ENCODE measurements at regions not wholly inside any gene's neighbourhood (a gene's known extent, or its start where the extent isn't known, plus 50 kb on each side); places are given as distances from the start of the nearest gene placed in this dataset.
"Not testable (repeated sequence)": the region's sequence is repeated elsewhere in the genome, so short reads cannot be mapped to it uniquely, and the experiment has no call there.

DNA sequence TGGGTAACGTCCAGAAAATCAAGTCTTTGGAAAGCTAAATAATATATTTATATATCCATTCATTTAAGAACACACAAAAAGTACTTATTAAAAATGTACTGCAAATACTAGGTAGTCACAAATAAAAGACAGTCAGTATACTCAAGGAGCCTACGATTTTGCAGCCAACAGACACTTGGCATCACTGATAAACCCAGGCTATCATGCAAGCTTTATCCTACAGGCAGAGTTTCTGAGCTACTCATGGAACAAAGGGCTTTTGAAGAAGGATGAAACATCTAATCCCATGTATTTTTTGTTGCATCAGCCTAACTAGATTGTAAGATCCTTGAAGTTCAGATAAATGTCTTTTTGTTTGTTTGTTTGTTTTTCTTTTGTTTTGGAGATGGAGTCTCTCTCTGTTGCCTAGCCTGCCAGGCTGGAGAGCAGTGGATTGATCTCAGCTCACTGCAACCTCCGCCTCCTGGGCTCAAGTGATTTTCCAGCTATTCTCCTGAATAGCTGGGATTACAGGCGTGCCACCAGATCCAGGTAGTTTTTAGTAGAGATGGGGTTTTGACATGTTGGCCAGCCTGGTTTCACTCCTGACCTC is 319.4 kb upstream of the MDFIC2 start:
- H3K27me3 ChIP-seq (ENCODE audit: low read length), result no peaks in the 10 kb centered on the region
- H3K9me2 ChIP-seq (replicated peaks; ENCODE audit: insufficient read depth, low read length), result no peaks in the 10 kb centered on the region
- no peak overlapping the region for H2AFZ ChIP-seq (ENCODE audit: low read length)
- H3K9ac ChIP-seq (ENCODE audit: low read length), result no peak overlapping the region
- no peak overlapping the region for H3K27ac ChIP-seq (ENCODE audit: low read length)
- no peak overlapping the region for H3K4me3 ChIP-seq (ENCODE audit: low read length)
- H3K36me3 ChIP-seq (ENCODE audit: insufficient read depth, low read length), result no peaks in the 10 kb centered on the region
- H4K20me1 ChIP-seq (ENCODE audit: insufficient read depth, low read depth, low read length), result no peaks in the 10 kb centered on the region
- no peaks in the 10 kb centered on the region for H3K79me2 ChIP-seq (ENCODE audit: low read length)
- no peak for DNase-seq
- no peaks in the 10 kb centered on the region for H3K4me1 ChIP-seq (ENCODE audit: low read length)
- H3K9me3 ChIP-seq (ENCODE audit: low read length), result no peaks in the 10 kb centered on the region
- no peak overlapping the region for H3K4me2 ChIP-seq (ENCODE audit: low read depth, low read length, poor library complexity, severe bottlenecking)

DNA sequence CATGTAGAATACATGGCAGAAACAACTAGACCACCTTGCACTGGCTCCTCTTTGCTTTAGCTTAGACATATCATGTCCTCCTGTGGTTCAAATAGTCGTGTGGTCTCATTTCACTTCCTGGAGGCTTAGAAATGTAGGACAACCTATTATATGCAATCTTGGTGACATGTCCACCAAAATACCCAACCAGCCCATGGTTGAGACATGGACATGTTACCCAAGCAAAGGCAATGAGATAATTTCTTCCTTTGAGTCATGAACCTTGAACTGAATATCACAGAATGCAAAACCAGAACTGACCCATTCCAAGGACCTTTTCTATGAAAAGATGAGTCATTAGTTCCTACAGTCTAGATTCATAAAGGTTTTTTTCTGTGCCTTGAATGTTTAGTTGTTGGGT is 309.0 kb upstream of the MDFIC2 start:
- Histone ChIP-seq H3K27me3 (ENCODE audit: low read length) (no peaks in the 10 kb centered on the region), H3K4me3 (ENCODE audit: low read length) (no peak overlapping the region), H3K79me2 (ENCODE audit: low read length) (no peaks in the 10 kb centered on the region), H3K4me1 (ENCODE audit: low read length) (peaks cover 24% of the 10 kb centered on the region), H3K36me3 (ENCODE audit: insufficient read depth, low read length) (no peaks in the 10 kb centered on the region), H3K9me2 (replicated peaks; ENCODE audit: insufficient read depth, low read length) (no peaks in the 10 kb centered on the region), H2AFZ (ENCODE audit: low read length) (no peak overlapping the region), H3K4me2 (ENCODE audit: low read depth, low read length, poor library complexity, severe bottlenecking) (no peak overlapping the region), H3K9me3 (ENCODE audit: low read length) (no peaks in the 10 kb centered on the region), H4K20me1 (ENCODE audit: insufficient read depth, low read depth, low read length) (no peaks in the 10 kb centered on the region), H3K27ac (ENCODE audit: low read length) (no peak overlapping the region), H3K9ac (ENCODE audit: low read length) (no peak overlapping the region)
- DNase-seq, result no peak

DNA sequence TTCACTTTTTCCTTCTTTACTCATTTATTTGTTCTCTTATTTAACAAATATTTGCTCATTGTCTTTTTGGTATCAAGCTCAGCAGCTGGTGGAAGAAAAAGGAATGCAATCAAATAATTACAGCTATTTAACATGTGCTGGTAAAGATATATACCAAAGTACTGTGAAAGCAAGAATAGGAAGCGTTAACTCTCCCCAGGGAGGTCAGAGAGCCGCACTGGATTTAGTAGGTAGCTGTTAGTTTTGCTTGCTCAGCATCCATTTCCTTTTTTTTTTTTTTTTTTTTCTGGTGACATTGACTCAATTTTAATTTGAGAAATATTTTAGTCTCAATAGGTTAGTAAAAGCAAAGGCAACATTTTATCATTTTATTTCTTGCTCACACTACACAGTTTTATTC is 308.5 kb upstream of the MDFIC2 start:
- Histone ChIP-seq H3K27ac (ENCODE audit: low read length) (no peak overlapping the region), H3K27me3 (ENCODE audit: low read length) (no peaks in the 10 kb centered on the region), H3K9ac (ENCODE audit: low read length) (no peak overlapping the region), H3K4me2 (ENCODE audit: low read depth, low read length, poor library complexity, severe bottlenecking) (peak overlapping the region; percentile 46), H3K9me2 (replicated peaks; ENCODE audit: insufficient read depth, low read length) (no peaks in the 10 kb centered on the region), H3K79me2 (ENCODE audit: low read length) (no peaks in the 10 kb centered on the region), H3K4me1 (ENCODE audit: low read length) (peaks cover 24% of the 10 kb centered on the region), H3K4me3 (ENCODE audit: low read length) (peak overlapping the region; percentile 30; the same call in 1 of the 2 replicates), H3K9me3 (ENCODE audit: low read length) (no peaks in the 10 kb centered on the region), H4K20me1 (ENCODE audit: insufficient read depth, low read depth, low read length) (no peaks in the 10 kb centered on the region), H2AFZ (ENCODE audit: low read length) (no peak overlapping the region), H3K36me3 (ENCODE audit: insufficient read depth, low read length) (no peaks in the 10 kb centered on the region)
- DNase-seq, result peak; percentile 59

DNA sequence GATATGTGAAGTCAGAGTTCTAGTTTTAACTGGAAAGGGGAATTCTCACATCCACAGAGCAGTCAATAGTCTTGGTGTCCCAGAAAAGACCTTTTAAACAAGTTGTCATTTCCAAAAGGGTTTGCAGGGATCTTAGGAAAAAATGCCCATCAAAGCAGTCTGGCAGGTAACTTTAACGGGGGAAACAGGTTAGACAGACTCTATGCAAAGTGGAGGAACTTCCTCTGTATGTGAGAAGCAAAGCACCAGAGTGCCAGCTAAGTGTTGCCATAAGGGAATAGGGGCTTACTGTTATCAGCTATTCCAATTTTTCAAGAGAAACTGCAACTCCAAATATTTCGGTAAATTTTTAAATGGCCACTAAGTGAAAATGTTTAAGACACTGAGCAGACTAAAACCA is 307.9 kb upstream of the MDFIC2 start:
- peak overlapping the region; percentile 30; the same call in 1 of the 2 replicates for H3K4me3 ChIP-seq (ENCODE audit: low read length)
- no peaks in the 10 kb centered on the region for H3K79me2 ChIP-seq (ENCODE audit: low read length)
- H3K9me2 ChIP-seq (replicated peaks; ENCODE audit: insufficient read depth, low read length), result no peaks in the 10 kb centered on the region
- DNase-seq, result no peak
- no peaks in the 10 kb centered on the region for H3K9me3 ChIP-seq (ENCODE audit: low read length)
- no peaks in the 10 kb centered on the region for H3K36me3 ChIP-seq (ENCODE audit: insufficient read depth, low read length)
- no peak overlapping the region for H2AFZ ChIP-seq (ENCODE audit: low read length)
- no peak overlapping the region for H3K9ac ChIP-seq (ENCODE audit: low read length)
- peak overlapping the region; percentile 46 for H3K4me2 ChIP-seq (ENCODE audit: low read depth, low read length, poor library complexity, severe bottlenecking)
- peaks cover 24% of the 10 kb centered on the region for H3K4me1 ChIP-seq (ENCODE audit: low read length)
- H4K20me1 ChIP-seq (ENCODE audit: insufficient read depth, low read depth, low read length), result no peaks in the 10 kb centered on the region
- no peaks in the 10 kb centered on the region for H3K27me3 ChIP-seq (ENCODE audit: low read length)
- H3K27ac ChIP-seq (ENCODE audit: low read length), result no peak overlapping the region

DNA sequence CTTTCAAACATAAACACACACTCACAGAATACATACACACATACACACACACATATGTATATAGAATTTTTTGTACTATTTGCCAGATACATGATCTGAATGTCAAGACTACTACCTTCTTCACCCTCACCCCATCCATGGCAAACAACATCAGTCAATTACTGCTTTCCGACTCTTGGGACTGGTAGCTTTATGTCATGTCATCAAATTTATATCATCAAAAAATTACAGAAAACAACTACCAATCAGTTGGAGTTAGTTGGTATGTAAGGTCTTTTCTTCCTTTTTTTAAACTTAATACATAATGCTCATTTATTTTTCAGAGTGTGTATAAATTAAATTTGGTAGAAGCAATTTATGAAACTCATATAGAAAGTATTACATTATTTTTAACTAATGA is 305.7 kb upstream of the MDFIC2 start:
- no peaks in the 10 kb centered on the region for H3K27me3 ChIP-seq (ENCODE audit: low read length)
- H4K20me1 ChIP-seq (ENCODE audit: insufficient read depth, low read depth, low read length), result no peaks in the 10 kb centered on the region
- H3K9ac ChIP-seq (ENCODE audit: low read length), result no peak overlapping the region
- no peaks in the 10 kb centered on the region for H3K9me3 ChIP-seq (ENCODE audit: low read length)
- no peaks in the 10 kb centered on the region for H3K36me3 ChIP-seq (ENCODE audit: insufficient read depth, low read length)
- peaks cover 24% of the 10 kb centered on the region for H3K4me1 ChIP-seq (ENCODE audit: low read length)
- H3K9me2 ChIP-seq (replicated peaks; ENCODE audit: insufficient read depth, low read length), result no peaks in the 10 kb centered on the region
- no peaks in the 10 kb centered on the region for H3K79me2 ChIP-seq (ENCODE audit: low read length)
- no peak overlapping the region for H3K4me3 ChIP-seq (ENCODE audit: low read length)
- no peak overlapping the region for H3K4me2 ChIP-seq (ENCODE audit: low read depth, low read length, poor library complexity, severe bottlenecking)
- H2AFZ ChIP-seq (ENCODE audit: low read length), result no peak overlapping the region
- H3K27ac ChIP-seq (ENCODE audit: low read length), result no peak overlapping the region
- no peak for DNase-seq

DNA sequence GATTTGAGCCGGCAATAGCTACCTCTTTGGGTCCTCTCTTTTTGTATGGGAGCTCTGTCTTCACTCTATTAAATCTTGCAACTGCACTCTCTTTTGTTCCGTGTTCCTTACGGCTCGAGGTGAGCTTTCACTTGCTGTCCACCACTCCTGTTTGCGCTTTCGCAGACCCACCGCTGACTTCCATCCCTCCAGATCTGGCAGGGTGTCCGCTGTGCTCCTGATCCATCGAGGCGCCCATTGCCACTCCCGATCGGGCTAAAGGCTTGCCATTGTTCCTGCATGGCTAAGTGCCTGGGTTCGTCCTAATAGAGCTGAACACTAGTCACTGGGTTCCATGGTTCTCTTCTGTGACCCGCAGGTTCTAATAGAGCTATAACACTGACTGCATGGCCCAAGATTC is 304.9 kb upstream of the MDFIC2 start:
- H3K9ac ChIP-seq (ENCODE audit: low read length), result not testable (repeated sequence)

DNA sequence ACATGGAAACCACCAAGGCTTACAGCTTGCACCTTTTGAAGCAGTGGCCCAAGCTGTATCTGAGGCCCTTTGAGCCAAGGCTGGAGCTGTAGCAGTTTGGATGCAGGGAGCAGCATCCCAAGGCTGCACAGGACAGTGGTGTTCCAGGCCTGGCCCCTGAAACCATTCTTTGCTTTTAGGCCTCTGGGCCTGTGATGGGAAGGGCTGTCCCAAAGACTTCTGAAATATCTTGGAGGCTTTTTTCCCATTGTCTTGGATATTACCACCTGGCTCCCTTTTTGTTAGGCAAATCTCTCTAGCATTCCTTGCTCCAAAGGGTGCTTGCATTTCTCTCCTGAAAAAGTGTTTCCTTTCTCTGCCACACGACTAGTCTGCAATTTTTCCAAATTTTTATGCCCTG is 302.8 kb upstream of the MDFIC2 start:
- H3K9me3 ChIP-seq (ENCODE audit: low read length), result no peaks in the 10 kb centered on the region
- no peaks in the 10 kb centered on the region for H3K27me3 ChIP-seq (ENCODE audit: low read length)
- no peak overlapping the region for H3K4me2 ChIP-seq (ENCODE audit: low read depth, low read length, poor library complexity, severe bottlenecking)
- peaks cover 11% of the 10 kb centered on the region for H3K4me1 ChIP-seq (ENCODE audit: low read length)
- H3K9me2 ChIP-seq (replicated peaks; ENCODE audit: insufficient read depth, low read length), result no peaks in the 10 kb centered on the region
- H3K79me2 ChIP-seq (ENCODE audit: low read length), result no peaks in the 10 kb centered on the region
- H4K20me1 ChIP-seq (ENCODE audit: insufficient read depth, low read depth, low read length), result no peaks in the 10 kb centered on the region
- H3K36me3 ChIP-seq (ENCODE audit: insufficient read depth, low read length), result no peaks in the 10 kb centered on the region
- no peak overlapping the region for H2AFZ ChIP-seq (ENCODE audit: low read length)
- no peak overlapping the region for H3K4me3 ChIP-seq (ENCODE audit: low read length)
- DNase-seq, result no peak
- no peak overlapping the region for H3K9ac ChIP-seq (ENCODE audit: low read length)
- H3K27ac ChIP-seq (ENCODE audit: low read length), result no peak overlapping the region

More for the DNA sequence above, 304.9 kb upstream of the MDFIC2 start:
- not testable (repeated sequence) for H3K36me3 ChIP-seq (ENCODE audit: insufficient read depth, low read length); H3K9me2 ChIP-seq (replicated peaks; ENCODE audit: insufficient read depth, low read length); H3K4me2 ChIP-seq (ENCODE audit: low read depth, low read length, poor library complexity, severe bottlenecking); H3K9me3 ChIP-seq (ENCODE audit: low read length); H4K20me1 ChIP-seq (ENCODE audit: insufficient read depth, low read depth, low read length); H3K27ac ChIP-seq (ENCODE audit: low read length); H3K4me3 ChIP-seq (ENCODE audit: low read length); DNase-seq; H2AFZ ChIP-seq (ENCODE audit: low read length); H3K27me3 ChIP-seq (ENCODE audit: low read length); H3K79me2 ChIP-seq (ENCODE audit: low read length)
- peaks cover 24% of the 10 kb centered on the region for H3K4me1 ChIP-seq (ENCODE audit: low read length)

DNA sequence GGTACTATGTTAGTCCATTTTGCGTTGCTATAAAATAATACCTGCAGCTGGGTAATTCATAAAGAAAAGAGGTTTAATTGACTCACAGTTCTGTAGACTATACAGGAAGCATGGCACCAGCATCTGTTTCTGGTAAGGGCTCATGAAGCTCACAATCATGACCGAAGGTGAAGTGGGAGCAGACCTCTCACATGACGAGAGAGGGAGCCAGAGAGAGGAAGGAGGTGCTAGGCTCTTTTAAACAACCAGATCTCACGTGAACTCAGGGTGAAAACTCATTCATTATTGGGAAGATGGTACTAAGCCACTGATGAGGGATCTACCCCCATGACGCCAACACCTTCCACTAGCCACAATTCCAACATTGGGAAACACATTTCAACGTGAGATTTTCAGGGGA is 301.7 kb upstream of the MDFIC2 start:
- peak; percentile 53 for DNase-seq
- Histone ChIP-seq H3K4me2 (ENCODE audit: low read depth, low read length, poor library complexity, severe bottlenecking) (no peak overlapping the region), H3K4me1 (ENCODE audit: low read length) (no peaks in the 10 kb centered on the region), H3K9me2 (replicated peaks; ENCODE audit: insufficient read depth, low read length) (no peaks in the 10 kb centered on the region), H3K36me3 (ENCODE audit: insufficient read depth, low read length) (no peaks in the 10 kb centered on the region), H3K27ac (ENCODE audit: low read length) (no peak overlapping the region), H3K27me3 (ENCODE audit: low read length) (no peaks in the 10 kb centered on the region), H4K20me1 (ENCODE audit: insufficient read depth, low read depth, low read length) (no peaks in the 10 kb centered on the region), H2AFZ (ENCODE audit: low read length) (no peak overlapping the region), H3K79me2 (ENCODE audit: low read length) (no peaks in the 10 kb centered on the region), H3K9me3 (ENCODE audit: low read length) (no peaks in the 10 kb centered on the region), H3K9ac (ENCODE audit: low read length) (no peak overlapping the region), H3K4me3 (ENCODE audit: low read length) (no peak overlapping the region)

DNA sequence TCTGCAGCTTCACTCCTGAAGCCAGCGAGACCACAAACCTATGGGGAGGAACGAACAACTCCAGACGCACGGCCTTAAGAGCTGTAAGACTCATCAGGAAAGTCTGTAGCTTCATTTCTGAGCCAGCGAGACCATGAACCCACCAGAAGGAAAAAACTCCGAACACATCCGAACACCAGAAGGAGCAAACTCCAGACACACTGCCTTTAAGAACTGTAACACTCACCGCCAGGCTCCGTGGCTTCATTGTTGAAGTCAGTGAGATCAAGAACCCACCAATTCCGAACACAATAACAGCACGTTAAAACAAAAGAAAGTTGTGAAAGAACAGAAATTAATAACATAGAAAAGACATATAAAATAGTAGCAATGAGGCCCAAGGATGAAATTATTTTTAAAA is 300.5 kb upstream of the MDFIC2 start:
- H3K27me3 ChIP-seq (ENCODE audit: low read length), result no peaks in the 10 kb centered on the region
- no peak overlapping the region for H3K27ac ChIP-seq (ENCODE audit: low read length)
- no peak overlapping the region for H2AFZ ChIP-seq (ENCODE audit: low read length)
- DNase-seq, result no peak
- no peaks in the 10 kb centered on the region for H3K36me3 ChIP-seq (ENCODE audit: insufficient read depth, low read length)
- no peaks in the 10 kb centered on the region for H3K79me2 ChIP-seq (ENCODE audit: low read length)
- H3K4me1 ChIP-seq (ENCODE audit: low read length), result no peaks in the 10 kb centered on the region
- no peaks in the 10 kb centered on the region for H4K20me1 ChIP-seq (ENCODE audit: insufficient read depth, low read depth, low read length)
- no peak overlapping the region for H3K4me2 ChIP-seq (ENCODE audit: low read depth, low read length, poor library complexity, severe bottlenecking)
- H3K9ac ChIP-seq (ENCODE audit: low read length), result no peak overlapping the region
- no peaks in the 10 kb centered on the region for H3K9me2 ChIP-seq (replicated peaks; ENCODE audit: insufficient read depth, low read length)
- no peak overlapping the region for H3K4me3 ChIP-seq (ENCODE audit: low read length)
- H3K9me3 ChIP-seq (ENCODE audit: low read length), result no peaks in the 10 kb centered on the region
